H4 (cell line): ENCODE measurements at regions not wholly inside any gene's neighbourhood (a gene's known extent, or its start where the extent isn't known, plus 50 kb on each side); places are given as distances from the start of the nearest gene placed in this dataset.

Source experiments
- DNase-seq: peaks from one replicate; pipeline ENCODE4 v3.0.0-alpha.2; 2015; ENCODE audit warnings: low spot score

- DNase-seq: peak; percentile 58
These were observed 104.6 kb upstream of the F3 start for GRCh38 chr1:94646141-94646643.

- DNase-seq: no peak
These were observed 102.8 kb upstream of the F3 start for GRCh38 chr1:94644352-94644751.

DNA sequence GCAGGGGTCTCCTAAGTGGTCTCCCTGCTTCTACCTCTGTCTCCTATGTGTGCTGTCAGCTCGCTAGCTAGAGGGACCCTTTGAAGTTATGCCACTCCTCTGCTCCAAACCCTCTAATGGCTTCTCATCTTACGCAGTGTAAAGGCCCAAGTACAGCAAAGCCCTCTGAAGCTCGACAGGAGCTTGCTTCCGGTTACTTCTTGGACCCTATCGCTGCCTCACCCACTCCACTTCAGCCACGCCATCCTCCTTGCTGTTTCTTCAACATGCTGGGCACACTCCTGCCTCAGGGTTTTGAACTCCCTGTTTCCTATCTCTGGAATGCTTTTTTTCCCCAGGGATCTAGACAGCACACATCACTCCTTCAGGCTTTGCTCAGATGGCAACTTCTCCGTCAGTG is 102.3 kb upstream of the F3 start:
- no peak for DNase-seq

DNA sequence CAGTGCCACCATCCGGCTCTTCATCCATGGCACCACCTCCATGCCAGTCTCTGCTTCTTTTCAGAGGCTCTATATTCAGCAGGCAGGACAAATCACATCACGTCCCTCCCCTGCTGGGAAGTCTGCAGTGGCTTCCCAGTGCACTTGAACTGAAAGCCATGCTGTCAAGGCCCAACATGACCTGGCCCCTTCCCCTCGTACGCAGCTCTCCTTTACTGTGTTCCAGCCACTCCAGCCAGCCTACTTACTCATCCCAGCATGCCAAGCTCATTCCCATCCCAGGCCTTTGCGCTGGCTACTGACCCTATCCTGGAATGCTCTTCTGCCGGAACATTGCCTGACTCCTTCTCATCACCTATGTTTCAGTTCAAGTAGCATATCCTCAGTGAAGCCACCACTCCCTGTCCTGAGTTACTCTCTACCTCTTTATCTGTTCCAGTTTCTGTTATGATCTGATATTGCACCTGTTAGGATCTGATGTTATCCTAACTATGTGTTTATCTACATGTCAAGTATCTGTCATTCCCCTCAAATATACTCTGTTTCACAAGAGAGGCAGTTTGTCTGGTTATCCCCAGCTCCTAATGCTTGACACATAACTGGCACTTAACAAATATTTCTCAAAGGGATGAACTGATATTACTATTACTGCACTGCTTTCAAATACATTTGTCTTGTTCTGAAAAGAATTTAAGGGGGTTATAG is 101.2 kb upstream of the F3 start:
- DNase-seq: no peak

DNA sequence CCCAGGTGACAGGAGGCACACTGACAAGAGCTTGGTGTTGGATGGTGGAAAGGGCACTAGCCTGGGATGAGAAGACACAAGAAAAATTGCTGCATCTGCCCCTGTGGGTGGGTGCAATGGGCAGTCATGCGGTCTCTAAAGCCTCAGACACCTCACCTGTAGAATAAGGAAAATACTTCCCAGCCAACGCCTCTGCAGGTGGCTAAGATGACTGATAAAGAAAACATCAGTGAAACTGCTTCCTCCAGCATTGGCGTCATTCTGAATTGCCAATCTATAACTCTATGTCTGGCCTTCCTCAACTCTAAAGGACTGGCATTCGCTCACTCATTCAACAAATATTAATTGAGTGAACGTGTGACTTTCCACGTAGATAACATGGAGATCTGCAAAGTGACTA is 100.4 kb upstream of the F3 start:
- no peak for DNase-seq

GRCh38 chr1:94640125-94640524 is 98.6 kb upstream of the F3 start:
- no peak for DNase-seq

DNA sequence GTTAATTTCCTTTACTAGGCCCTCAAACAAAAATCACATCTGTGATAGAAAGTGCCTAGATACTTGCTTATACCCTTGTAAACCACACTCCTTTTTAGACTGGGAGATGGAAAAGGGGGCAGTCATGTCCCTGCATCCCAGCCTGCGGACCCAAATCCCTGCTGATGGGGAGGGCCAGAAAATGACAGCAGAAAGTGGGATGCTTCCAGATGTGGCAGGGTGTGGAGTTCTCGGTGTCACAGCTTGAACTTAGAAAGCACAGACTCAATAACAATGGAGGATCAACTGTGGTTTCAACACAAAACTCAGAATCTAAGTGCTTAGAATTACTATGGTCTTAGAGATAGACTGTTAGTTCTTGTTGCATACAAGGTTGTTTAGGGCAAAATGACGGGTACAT is 95.6 kb upstream of the F3 start:
- no peak for DNase-seq

DNA sequence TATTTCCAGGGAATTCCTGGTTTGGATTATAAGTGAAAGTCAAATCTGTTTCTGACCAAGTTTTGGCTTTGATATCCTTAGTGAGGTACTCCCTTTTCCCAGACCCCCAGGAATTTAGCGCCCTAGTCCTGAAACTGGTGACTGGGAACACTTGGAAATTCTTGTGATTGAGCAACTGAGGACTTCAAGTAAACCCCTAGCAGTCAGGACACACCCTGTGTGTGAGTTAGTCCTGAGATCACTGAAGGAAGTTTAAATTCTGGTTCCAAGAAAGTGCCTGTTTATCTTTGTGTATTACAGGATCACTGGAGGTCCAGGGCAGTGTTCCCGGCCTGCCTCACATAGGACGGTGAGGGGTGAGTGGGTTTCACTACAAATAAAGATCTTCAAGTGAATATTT is 95.1 kb upstream of the F3 start:
- DNase-seq: no peak

GRCh38 chr1:94636100-94636499 is 94.5 kb upstream of the F3 start:
- DNase-seq: no peak

DNA sequence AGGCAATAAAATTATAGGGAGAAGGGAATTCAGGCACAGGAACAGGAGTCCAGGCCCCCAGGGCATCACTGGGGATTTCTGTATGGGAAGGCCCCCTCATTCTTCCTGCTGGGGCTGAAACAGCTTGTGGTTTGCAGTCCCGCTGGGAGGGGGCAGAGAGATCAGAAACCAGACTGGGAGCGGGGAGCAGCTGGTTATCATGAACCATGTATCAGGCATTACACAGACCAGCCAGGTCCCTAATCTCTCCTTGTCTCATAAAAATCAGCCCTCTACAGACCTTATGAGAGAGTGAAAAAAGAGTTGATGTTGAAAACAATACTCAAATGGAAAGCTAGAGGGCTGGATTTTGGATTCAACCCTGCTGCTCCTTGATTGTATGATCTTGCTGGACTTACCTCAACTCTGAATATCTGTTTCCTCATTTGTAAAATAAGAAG is 93.4 kb upstream of the F3 start:
- DNase-seq: no peak

- no peak for DNase-seq
These were observed 91.5 kb upstream of the F3 start for GRCh38 chr1:94633051-94633450.

GRCh38 chr1:94629259-94630181 is 88.0 kb upstream of the F3 start:
- DNase-seq: no peak

DNA sequence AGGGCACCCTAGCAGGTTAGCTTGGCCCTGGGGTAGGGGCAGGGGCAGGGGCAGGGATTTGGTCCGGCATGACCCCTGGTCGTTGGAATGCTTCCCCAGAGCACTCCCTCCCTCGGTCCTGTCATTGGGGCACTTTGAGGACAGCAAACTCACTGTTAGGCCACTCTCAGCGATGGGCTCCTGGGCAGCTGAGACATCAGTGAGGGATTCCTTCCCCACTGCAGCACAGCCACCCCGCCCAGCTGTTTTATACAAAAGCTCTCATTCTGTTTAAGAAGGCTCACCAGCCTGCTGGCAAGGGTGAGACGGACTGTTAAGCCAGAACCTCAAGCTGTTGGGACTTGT is 86.9 kb upstream of the F3 start:
- no peak for DNase-seq

DNA sequence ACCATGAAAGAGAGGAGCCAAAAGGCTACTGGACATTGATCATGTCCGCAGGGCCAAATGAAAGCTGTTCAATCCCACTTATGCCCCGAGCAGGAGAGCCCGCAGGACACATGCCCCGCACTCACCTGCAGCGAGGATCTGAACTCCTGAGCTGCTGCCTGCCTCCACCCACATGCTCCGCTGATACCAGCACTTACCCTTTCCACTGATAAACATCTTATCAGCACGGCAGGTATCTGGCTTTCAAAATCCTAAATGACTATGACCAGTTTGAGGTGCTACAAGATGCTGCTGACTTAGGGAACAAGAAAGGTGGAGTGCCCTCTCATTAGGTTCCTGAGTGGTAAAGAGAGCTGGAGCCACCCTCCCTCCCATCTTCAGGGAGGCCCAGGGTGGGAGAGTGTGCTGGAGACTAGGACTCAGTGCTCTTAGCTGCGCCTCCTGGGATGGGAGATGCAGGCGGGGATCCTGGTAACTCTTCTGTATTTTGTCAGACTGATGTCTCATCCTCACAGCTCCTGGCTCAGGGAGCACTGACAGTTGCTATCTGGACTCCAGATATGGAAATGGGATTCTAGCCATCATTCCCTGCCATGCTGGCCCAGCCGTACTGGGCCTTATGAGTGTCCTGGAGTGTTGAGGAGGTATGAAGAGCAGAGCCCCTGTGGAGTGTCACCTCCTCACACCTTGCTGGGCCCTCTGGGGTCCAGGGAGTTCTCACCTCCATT is 86.4 kb upstream of the F3 start:
- DNase-seq: no peak

DNA sequence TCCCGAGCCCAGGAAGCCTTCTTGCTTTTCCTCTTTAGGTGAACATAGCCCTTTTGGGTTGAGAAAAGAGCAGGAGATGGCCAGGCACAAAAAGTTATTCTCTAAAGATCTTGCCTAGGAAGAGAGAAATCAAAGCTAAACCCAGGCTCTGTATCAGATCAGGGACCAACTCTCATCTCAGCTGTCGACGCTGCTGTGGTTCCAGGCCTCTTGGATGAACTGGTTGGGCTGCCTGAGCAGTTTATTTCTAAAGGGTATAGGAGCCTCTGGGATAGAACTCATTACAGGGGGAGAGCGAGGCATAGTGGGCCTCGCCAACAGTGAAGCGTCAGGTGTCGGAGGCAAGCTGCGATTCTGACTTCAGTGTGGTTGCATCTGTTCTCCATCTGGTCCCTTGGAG is 82.6 kb upstream of the F3 start:
- DNase-seq: no peak

- no peak for DNase-seq
These were observed 82.1 kb upstream of the F3 start for GRCh38 chr1:94623560-94624148.

- peak; percentile 32 for DNase-seq
These were observed 81.2 kb upstream of the F3 start for GRCh38 chr1:94622757-94623156.

GRCh38 chr1:94621802-94622201 is 80.2 kb upstream of the F3 start:
- DNase-seq: no peak

DNA sequence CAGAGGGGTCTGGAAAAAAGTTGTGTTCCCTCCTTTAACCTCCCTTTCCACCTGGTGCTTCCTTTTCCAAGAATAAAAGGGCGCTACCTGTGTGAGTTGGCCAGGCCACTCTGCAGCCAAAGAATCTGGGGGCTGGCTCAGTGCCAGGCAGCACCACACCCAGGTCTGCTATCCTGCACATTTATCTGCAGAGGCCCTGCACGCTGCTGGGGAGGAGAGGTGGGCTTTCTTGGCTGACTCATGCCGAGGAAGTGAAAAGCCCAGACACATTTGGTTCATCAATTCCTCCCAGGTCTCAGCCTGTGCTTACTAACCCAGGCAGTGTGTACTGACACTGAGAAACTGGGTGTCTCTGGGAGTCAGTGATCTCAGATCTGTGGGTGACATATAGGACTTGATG is 79.8 kb upstream of the F3 start:
- no peak for DNase-seq

- DNase-seq: no peak
These were observed 78.9 kb upstream of the F3 start for GRCh38 chr1:94620345-94621031.

DNA sequence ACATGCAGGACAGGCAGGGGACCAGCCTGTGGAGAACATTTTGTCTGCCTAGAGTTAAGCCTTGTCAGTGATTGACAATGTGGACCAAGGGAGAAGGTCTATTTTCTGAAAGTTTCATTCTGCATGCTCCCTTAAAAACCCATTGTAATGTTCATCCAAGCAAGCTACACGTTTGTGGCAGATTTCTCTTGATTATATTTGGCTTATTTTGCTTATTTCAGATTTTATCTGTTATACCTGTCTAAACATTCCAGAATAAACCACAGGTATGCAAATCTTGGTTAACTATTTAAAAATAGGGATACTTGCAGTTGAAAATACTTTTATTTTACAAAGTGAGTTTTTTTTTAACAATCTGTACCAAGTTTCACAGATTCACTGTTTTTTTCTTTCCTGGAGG is 78.2 kb upstream of the F3 start:
- DNase-seq: no peak
